Immature natural killer cell (primary cell): ENCODE measurements at regions not wholly inside any gene's neighbourhood (a gene's known extent, or its start where the extent isn't known, plus 50 kb on each side); places are given as distances from the start of the nearest gene placed in this dataset.

Experiments used
- DNase-seq, 3 donors: peaks; one replicate each; pipeline ENCODE4 v3.0.0; 2022; ENCODE audit warnings: mixed read lengths in 1 of 3
- H3K27ac Mint-ChIP-seq, 6 donors: one replicate each; pipeline ENCODE4 v1.8.0; 2020; ENCODE audit warnings: mixed read lengths in 6 of 6, mild to moderate bottlenecking in 5 of 6, inconsistent platforms in 4 of 6, moderate library complexity in 3 of 6
- H3K27me3 Mint-ChIP-seq, 3 donors: one replicate each; pipeline ENCODE4 v1.8.0; 2020 to 2021; ENCODE audit warnings: low read depth in 3 of 3, mild to moderate bottlenecking in 3 of 3, mixed read lengths in 3 of 3, moderate library complexity in 3 of 3, inconsistent platforms in 1 of 3
- H3K36me3 Mint-ChIP-seq, 3 donors: one replicate each; pipeline ENCODE4 v1.8.0; 2020; ENCODE audit warnings: mixed read lengths in 3 of 3, inconsistent platforms in 2 of 3, mild to moderate bottlenecking in 2 of 3
- H3K4me1 Mint-ChIP-seq, 2 donors: one replicate each; pipeline ENCODE4 v1.8.0; 2020; ENCODE audit warnings: inconsistent platforms in 2 of 2, mild to moderate bottlenecking in 2 of 2, mixed read lengths in 2 of 2, moderate library complexity in 1 of 2
- H3K4me3 Mint-ChIP-seq, 5 donors: one replicate each; pipeline ENCODE4 v1.8.0; 2020; ENCODE audit warnings: mild to moderate bottlenecking in 5 of 5, mixed read lengths in 5 of 5, inconsistent platforms in 3 of 5, moderate library complexity in 3 of 5
- H3K9me3 Mint-ChIP-seq, 6 donors: one replicate each; pipeline ENCODE4 v1.8.0; 2020; ENCODE audit warnings: mild to moderate bottlenecking in 6 of 6, mixed read lengths in 6 of 6, inconsistent platforms in 4 of 6, moderate library complexity in 3 of 6

DNA sequence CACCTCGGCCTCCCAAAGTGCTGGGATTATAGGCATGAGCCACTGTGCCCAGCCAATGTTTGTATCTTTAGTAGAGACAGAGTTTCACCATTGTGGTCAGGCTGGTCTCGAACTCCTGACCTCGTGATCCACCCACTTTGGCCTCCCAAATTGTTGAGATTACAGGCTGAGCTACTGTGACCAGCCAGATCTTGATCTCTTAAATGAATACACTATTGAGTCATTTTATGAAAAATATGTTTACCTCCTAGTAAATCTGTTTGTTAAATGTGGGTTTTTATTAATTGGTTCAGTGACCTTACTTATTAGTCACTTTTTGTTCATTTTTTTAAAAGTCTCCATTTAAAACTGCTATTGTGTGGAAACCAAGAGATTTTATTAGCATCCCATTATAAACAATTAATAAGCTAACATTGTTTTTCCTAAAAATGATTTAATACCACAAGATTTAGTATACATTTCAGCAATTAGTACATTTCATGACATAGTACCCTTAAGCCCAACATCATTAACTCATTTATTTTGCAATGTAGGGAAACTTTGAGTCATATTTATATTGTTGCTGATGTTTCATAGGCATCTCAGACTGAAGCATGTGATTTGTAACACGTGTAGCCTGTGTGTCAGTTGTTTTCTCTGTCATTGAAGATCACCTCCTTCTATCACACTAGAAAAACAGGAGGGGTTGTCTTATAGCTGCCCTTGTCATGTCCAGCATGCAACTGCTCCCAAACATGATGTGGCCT, 261.2 kb downstream of the TAF11L14 start:
- Mint-ChIP-seq H3K27ac (no peak overlapping the region), H3K4me1 (no peaks in the 10 kb centered on the region), H3K4me3 (no peak overlapping the region), H3K9me3 (peaks cover 6 to 47% (median 18%) of the 10 kb centered on the region in 6 donors), H3K36me3 (peaks cover 0 to 4% (median 0%) of the 10 kb centered on the region in 3 donors), H3K27me3 (peaks cover 0 to 2% (median 0%) of the 10 kb centered on the region in 3 donors)
- DNase-seq, result no peak

- DNase-seq, result no peak
- Mint-ChIP-seq H3K9me3 (peaks cover 11 to 47% (median 20%) of the 10 kb centered on the region in 6 donors), H3K4me3 (no peak overlapping the region), H3K4me1 (no peaks in the 10 kb centered on the region), H3K36me3 (peaks cover 0 to 4% (median 0%) of the 10 kb centered on the region in 3 donors), H3K27me3 (peaks cover 0 to 2% (median 0%) of the 10 kb centered on the region in 3 donors), H3K27ac (no peak overlapping the region)
Measured at GRCh38 chr5:17896605-17897004, 262.3 kb downstream of the TAF11L14 start.

DNA sequence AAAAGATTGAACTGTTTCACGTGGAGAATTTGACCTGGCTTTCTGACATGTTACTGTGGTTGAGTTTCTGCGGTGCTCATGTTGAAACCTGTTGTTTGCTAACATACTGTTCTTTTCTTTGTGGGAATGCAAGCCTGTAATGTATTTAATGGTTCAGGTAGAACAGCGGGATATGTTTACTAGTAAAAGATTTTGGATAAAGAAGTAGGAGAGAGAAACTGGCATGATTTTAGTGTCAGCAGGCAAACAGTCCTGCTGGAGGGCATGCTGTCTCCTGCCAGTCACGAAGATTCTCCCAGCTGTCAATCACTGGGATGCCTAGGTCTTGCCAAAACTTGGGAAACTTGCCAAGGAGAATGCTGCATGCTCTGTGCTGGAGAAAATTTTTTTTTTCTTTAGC, 263.5 kb downstream of the TAF11L14 start:
- Mint-ChIP-seq H3K9me3 (peaks cover 15 to 42% (median 25%) of the 10 kb centered on the region in 6 donors), H3K27ac (no peak overlapping the region), H3K27me3 (peaks cover 0 to 2% (median 0%) of the 10 kb centered on the region in 3 donors), H3K36me3 (peaks cover 0 to 4% (median 0%) of the 10 kb centered on the region in 3 donors), H3K4me1 (no peaks in the 10 kb centered on the region), H3K4me3 (no peak overlapping the region)
- no peak for DNase-seq

GRCh38 chr5:17898766-17899165, 264.5 kb downstream of the TAF11L14 start:
- DNase-seq, result no peak
- H3K27ac Mint-ChIP-seq, result no peak overlapping the region
- H3K4me3 Mint-ChIP-seq, result no peak overlapping the region
- H3K4me1 Mint-ChIP-seq, result no peaks in the 10 kb centered on the region
- H3K9me3 Mint-ChIP-seq, result peaks cover 15 to 51% (median 32%) of the 10 kb centered on the region in 6 donors
- H3K36me3 Mint-ChIP-seq, result peaks cover 0 to 4% (median 0%) of the 10 kb centered on the region in 3 donors
- H3K27me3 Mint-ChIP-seq, result peaks cover 0 to 2% (median 0%) of the 10 kb centered on the region in 3 donors

- Mint-ChIP-seq H3K4me3 (no peak overlapping the region), H3K9me3 (peaks cover 7 to 59% (median 31%) of the 10 kb centered on the region in 6 donors)
Measured at GRCh38 chr5:17907094-17907493, 272.8 kb downstream of the TAF11L14 start.

GRCh38 chr5:17910318-17910717, 276.1 kb downstream of the TAF11L14 start:
- Mint-ChIP-seq H3K27ac (no peak overlapping the region), H3K4me3 (no peak overlapping the region), H3K27me3 (no peaks in the 10 kb centered on the region), H3K36me3 (no peaks in the 10 kb centered on the region), H3K9me3 (peaks cover 7 to 56% (median 24%) of the 10 kb centered on the region in 6 donors), H3K4me1 (no peaks in the 10 kb centered on the region)
- DNase-seq, result no peak

More at GRCh38 chr5:17907094-17907493, 272.8 kb downstream of the TAF11L14 start:
- Mint-ChIP-seq H3K4me1 (no peaks in the 10 kb centered on the region), H3K27me3 (no peaks in the 10 kb centered on the region), H3K27ac (no peak overlapping the region), H3K36me3 (no peaks in the 10 kb centered on the region)
- no peak for DNase-seq

DNA sequence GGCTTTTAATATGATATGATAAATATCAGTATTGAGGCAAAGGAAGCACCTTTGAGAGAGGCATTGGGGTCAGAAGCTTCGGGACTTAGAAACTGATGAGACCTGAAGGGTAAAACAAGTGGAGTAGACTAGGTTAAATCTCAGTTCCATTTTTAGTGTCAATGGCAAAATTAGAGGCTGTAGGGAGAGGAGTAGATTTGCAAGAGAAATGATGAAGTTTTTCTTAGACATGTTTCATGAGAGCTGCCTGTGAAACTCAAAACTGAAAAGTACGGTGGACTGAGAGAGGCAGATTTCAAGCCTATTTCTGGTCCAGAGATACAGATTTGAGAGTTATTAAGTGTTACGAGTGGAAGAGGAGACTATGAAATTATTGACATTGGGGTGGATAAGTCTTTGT, 278.5 kb downstream of the TAF11L14 start:
- Mint-ChIP-seq H3K27ac (no peak overlapping the region), H3K36me3 (no peaks in the 10 kb centered on the region), H3K4me3 (no peak overlapping the region), H3K9me3 (peaks cover 10 to 48% (median 24%) of the 10 kb centered on the region in 6 donors), H3K4me1 (no peaks in the 10 kb centered on the region), H3K27me3 (no peaks in the 10 kb centered on the region)
- no peak for DNase-seq

DNA sequence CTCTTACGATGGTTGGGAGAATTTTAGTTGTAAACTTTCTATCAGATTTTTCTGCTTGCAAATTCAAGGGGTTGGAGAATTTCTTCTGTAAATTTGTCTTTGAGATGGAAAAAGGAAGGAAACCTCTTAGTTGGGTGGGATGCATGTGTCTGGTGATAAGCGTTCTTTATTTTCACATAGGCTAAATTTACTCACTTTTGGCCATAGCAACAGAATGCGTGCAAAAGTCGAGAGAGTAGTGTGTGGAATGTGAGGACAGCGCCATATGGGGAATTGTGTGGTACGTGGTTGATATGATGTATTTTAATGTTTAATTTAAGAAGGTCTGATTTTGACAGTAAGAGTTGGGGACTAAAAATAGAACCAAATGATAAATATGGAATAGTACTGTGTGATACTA, 282.2 kb downstream of the TAF11L14 start:
- Mint-ChIP-seq H3K4me3 (no peak overlapping the region), H3K27me3 (no peaks in the 10 kb centered on the region), H3K4me1 (no peaks in the 10 kb centered on the region), H3K9me3 (peaks cover 12 to 41% (median 23%) of the 10 kb centered on the region in 6 donors), H3K27ac (no peak overlapping the region), H3K36me3 (peaks cover 0 to 2% (median 0%) of the 10 kb centered on the region in 3 donors)
- DNase-seq, result no peak

- H3K27ac Mint-ChIP-seq, result no peak overlapping the region
- no peaks in the 10 kb centered on the region for H3K4me1 Mint-ChIP-seq
- peaks cover 0 to 6% (median 0%) of the 10 kb centered on the region in 3 donors for H3K36me3 Mint-ChIP-seq
- no peak for DNase-seq
- H3K27me3 Mint-ChIP-seq, result no peaks in the 10 kb centered on the region
- peaks cover 12 to 44% (median 23%) of the 10 kb centered on the region in 6 donors for H3K9me3 Mint-ChIP-seq
- H3K4me3 Mint-ChIP-seq, result no peak overlapping the region
Measured at GRCh38 chr5:17917465-17917864, 283.2 kb downstream of the TAF11L14 start.

GRCh38 chr5:17918373-17919104, 284.3 kb downstream of the TAF11L14 start:
- DNase-seq, result no peak
- Mint-ChIP-seq H3K4me1 (no peaks in the 10 kb centered on the region), H3K4me3 (no peak overlapping the region), H3K27ac (no peak overlapping the region), H3K36me3 (peaks cover 0 to 6% (median 0%) of the 10 kb centered on the region in 3 donors), H3K27me3 (no peaks in the 10 kb centered on the region), H3K9me3 (peaks cover 7 to 35% (median 20%) of the 10 kb centered on the region in 6 donors)

DNA sequence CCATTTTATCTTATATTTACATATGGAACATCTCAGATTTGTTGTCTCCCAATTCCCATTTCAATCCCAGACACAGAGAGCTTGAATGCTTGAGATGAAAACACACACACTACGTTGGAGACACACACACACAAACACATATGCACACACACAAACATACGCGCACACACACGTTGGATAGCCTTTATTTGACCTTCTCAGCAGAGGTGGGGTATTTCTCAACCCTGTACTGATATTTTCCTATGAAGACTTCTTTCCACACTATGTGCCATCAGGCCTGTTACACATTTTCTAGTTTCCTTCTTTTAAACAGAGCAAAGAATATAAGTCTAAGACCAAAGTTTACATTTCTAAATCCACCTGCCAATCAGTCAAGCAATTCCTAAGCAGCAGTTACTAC, 291.0 kb downstream of the TAF11L14 start:
- no peak overlapping the region for H3K4me3 Mint-ChIP-seq
- H3K4me1 Mint-ChIP-seq, result no peaks in the 10 kb centered on the region
- H3K9me3 Mint-ChIP-seq, result peaks cover 8 to 36% (median 24%) of the 10 kb centered on the region in 6 donors
- no peaks in the 10 kb centered on the region for H3K27me3 Mint-ChIP-seq
- H3K27ac Mint-ChIP-seq, result no peak overlapping the region
- H3K36me3 Mint-ChIP-seq, result peaks cover 0 to 9% (median 3%) of the 10 kb centered on the region in 3 donors
- no peak for DNase-seq

DNA sequence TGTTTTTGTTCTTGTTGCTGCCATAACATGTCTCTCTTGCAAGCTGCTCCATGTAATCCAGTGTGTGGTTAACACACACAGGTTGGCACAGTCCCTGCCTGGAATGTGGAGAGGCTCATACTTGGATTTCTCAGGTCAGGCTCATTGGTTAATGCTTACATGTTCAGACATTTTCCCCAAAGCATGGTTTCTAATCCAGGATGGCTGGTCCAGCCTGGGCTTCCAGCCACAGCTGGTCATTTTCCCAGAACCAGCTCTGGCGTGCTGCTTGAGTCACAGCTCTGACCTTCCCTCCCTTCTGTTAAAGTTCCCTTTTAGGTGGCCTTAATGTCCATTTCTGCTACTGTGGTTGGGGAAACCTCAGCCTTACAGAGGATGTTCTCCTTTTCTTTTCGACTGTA, 294.3 kb downstream of the TAF11L14 start:
- Mint-ChIP-seq H3K4me1 (no peaks in the 10 kb centered on the region), H3K9me3 (peaks cover 20 to 55% (median 32%) of the 10 kb centered on the region in 6 donors), H3K4me3 (no peak overlapping the region), H3K36me3 (peaks cover 0 to 3% (median 3%) of the 10 kb centered on the region in 3 donors), H3K27ac (no peak overlapping the region), H3K27me3 (no peaks in the 10 kb centered on the region)
- no peak for DNase-seq

DNA sequence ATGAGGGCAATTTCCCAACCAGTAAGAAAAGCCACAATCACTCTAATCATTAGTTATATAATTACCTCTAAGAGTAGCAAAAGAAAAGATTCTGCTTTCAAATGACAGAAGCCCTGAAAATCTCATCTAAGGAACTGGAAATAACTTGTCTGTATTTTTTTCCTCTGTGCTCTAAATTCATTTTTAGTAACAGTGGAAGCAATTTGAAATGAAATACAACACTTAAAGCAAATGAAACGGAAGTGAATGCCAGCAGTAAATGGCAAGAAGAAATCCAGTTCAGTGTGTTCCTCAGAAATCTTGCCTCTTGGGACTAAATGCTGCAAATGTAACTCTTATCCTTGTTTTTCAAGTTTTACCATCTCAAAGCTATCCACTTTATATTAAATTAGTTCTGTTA, 294.9 kb downstream of the TAF11L14 start:
- H3K27me3 Mint-ChIP-seq, result no peaks in the 10 kb centered on the region
- no peak for DNase-seq
- H3K4me1 Mint-ChIP-seq, result no peaks in the 10 kb centered on the region
- H3K9me3 Mint-ChIP-seq, result peaks cover 23 to 57% (median 36%) of the 10 kb centered on the region in 6 donors
- no peak overlapping the region for H3K4me3 Mint-ChIP-seq
- peaks cover 0 to 6% (median 3%) of the 10 kb centered on the region in 3 donors for H3K36me3 Mint-ChIP-seq
- no peak overlapping the region for H3K27ac Mint-ChIP-seq

- H3K27me3 Mint-ChIP-seq, result no peaks in the 10 kb centered on the region
- no peaks in the 10 kb centered on the region for H3K4me1 Mint-ChIP-seq
- H3K9me3 Mint-ChIP-seq, result peaks cover 26 to 63% (median 40%) of the 10 kb centered on the region in 6 donors
- H3K4me3 Mint-ChIP-seq, result no peak overlapping the region
- DNase-seq, result no peak
- H3K27ac Mint-ChIP-seq, result no peak overlapping the region
- H3K36me3 Mint-ChIP-seq, result peaks cover 0 to 5% (median 3%) of the 10 kb centered on the region in 3 donors
Measured at GRCh38 chr5:17930346-17930745, 296.1 kb downstream of the TAF11L14 start.
